Activated naive CD4-positive, alpha-beta T cell treated with anti-CD3 and anti-CD28 coated beads, Interleukin-2, amount 50 U/mL, for 16 hours (primary cell): ENCODE measurements at regions not wholly inside any gene's neighbourhood (a gene's known extent, or its start where the extent isn't known, plus 50 kb on each side); places are given as distances from the start of the nearest gene placed in this dataset.
"Not testable (repeated sequence)": the region's sequence is repeated elsewhere in the genome, so short reads cannot be mapped to it uniquely, and the experiment has no call there.

Experiments
- DNase-seq: peaks from one replicate; pipeline ENCODE4 v3.0.0-alpha.2; 2020

DNA sequence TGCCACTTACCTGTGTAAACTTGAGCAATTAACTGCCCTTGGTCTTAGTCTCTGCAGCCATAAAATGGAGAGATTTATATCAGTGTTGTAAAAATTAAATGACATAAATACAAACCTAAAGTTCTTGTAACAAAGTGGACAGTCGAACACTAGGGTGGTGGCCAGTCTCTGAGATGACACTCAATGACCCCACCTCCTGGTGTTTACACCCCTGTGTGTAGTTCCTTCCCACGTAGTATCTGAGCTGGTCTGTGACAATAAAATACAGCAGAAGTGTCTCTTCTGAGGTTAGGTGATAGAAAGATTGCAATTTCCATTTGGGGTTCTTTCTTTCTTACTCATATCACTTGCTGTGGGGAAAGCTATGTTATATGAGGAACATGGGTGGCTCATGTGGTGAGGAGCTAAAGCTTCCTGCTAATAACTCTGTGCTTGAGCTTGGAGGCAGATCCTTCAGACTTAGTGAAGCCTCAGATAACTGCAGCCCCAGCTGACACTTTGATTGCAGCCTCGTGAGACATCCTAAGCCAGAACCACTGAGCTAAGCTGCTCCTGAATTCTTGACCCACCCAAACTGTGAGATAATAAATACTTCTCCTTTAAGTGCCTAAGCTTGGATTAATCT lies 173.4 kb upstream of the CHD1 start:
- DNase-seq: no peak

DNA sequence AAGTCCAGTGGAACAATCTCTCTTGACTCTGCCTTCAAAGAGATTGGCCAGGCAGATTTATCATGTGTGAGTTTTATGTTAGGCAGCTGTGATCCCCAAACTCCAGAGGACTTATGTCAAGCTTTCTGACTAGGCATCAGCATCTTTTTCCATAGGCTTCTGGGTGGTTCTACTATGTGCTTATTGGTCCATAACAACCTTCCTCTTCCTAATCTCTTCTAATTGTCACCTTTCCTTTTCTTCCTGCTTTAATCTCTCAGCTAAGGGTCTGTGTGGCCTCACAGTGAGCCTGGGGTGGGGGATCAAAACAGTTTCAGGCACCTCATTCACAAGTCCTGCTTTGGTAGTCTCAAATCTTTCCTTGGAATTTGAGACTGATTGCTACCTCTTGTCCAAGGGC lies 170.9 kb upstream of the CHD1 start:
- DNase-seq: no peak

DNA sequence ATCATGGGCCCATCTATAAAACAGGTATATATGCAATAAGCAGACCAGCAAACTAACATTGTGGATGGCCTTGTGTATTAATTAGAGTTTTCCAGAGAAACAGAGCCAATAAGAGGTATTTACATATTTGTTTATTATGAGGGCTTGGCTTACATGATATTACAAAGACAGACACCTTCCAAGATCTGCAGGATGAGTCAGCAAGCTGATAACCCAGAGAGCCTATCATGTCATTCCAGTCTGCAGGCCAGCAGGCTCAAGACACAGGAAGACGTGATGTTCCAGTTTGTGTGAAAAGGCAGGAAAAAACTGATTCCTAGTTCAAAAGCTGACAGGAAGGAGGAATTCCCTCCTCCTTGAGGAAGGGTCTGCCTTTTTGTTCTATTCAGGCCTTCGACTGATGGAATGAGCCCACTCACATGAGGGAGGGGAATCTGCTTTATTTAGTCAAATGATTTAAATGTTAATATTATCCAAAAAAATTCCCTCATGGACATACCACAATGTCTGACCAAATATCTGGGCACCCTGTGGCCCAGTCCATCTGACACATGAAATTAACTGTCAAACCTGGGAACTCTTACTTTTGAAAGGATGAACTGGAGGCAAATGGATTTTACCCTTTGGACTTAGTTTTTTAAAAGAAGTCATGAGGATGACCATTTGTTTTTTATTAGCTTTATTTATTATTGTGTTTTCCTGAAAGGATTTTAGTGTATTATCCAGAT lies 161.2 kb upstream of the CHD1 start:
- DNase-seq: no peak

DNA sequence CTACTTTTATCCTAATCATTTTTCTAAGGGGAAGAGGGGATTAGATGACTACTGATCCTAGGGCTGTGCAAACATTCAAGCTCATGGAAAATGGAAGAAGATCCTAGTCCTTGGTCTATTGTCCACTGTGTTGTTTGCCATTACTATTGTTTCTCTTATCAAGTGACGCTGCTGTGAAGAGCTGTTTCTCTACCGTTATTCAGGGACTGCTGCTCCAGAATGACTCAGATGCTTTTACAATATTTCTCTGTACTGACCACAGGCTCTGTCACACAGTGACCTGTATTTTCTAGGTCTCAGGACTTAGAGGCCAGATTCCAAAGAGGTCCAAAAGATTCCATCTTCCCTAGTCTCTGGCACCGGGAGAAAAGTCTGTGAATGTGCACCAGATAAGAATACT lies 159.5 kb upstream of the CHD1 start:
- DNase-seq: no peak

DNA sequence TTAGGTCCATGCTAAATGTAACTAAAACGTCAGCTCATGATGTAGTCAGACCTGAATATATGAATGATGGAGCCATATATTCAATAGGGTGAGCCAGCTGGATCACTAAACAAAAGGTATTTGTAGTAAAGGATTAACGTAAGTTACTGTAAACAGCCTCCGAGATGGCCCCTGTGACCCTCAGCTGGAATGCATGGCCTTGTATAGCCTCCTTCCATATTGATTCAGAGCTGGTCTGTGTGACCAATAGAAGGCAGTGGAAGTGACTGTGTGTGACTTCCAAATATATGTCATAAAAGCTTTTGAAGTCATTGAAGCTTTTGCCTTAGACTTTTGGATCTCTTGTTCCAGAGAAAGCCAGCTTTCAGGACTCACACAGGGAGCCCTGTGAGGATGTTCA lies 154.4 kb upstream of the CHD1 start:
- no peak for DNase-seq

DNA sequence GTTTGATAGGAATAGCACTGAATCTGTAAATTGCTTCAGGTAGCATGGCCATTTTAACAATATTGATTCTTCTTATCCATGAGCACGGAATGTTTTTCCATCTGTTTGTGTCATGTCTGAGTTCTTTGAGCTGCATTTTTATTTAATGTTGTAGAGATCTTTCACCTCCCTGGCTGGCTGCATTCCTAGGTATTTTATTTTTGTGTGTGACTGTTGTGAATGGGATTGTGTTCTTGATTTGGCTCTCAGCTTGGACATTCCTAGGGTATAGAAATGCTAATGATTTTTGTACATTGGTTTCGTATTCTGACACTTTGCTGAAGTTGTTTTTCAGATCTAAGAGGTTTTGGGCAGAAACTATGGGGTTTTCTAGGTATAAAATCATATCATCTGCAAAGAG lies 152.9 kb upstream of the CHD1 start:
- DNase-seq: no peak

DNA sequence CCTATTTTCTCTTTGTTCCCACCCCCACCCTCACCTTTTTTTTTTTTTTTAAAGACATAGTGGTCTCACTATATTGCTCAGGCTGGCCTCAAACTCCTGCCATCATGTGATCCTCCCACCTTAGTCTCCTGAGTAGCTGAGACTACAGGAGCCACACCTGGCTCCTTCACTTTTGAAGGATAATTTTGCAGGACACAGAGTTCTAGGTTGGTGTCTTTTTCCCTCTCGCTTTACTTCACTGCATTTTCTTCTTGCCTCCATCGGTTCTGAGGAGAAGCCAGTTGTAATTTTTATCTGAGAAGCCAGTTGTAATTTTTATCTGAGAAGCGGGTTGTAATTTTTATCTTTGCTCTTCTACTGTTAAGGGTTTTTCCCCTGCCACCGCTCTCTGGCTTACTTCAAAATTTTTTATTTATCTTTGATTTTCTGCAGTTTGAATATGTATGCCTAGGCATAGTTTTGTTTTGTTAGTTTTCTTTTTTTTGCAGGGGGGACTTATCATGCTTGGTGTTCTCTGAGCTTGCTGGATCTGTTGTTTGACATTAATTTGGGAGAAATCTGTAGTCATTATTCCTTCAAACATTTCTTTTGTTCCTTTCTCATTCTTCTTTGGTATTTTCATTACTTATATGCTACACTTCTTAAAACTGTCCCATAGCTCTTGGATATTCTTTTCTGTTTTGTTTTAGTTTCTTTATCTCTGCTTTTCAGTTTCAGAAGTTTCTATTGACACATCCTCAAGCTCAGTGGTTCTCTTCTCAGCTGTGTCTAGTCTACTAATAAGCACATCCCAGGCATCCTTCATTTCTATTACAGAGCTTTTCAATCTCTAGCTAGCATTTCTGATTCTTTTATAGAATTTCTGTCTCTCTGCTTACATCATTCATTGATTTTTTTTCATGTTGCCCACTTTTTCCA lies 148.2 kb upstream of the CHD1 start:
- DNase-seq: no peak

DNA sequence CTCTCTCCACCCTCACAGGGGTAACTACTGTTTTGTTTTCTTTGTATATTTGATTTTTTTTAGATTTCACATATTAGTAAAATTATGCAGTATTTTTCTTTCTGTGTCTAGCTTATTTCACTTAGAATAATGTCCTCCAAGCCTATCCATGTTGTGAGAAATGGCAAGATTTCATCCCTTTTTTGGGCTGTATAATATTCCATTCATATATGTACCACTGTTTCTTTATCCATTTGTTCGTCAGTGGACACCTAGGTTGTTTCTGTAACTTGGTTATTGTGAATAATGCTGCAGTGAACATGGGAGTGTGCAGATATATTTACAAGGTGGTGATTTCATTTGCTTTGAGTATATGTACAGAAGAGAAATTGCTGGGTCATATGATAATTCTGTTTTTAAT lies 144.0 kb upstream of the CHD1 start:
- no peak for DNase-seq

DNA sequence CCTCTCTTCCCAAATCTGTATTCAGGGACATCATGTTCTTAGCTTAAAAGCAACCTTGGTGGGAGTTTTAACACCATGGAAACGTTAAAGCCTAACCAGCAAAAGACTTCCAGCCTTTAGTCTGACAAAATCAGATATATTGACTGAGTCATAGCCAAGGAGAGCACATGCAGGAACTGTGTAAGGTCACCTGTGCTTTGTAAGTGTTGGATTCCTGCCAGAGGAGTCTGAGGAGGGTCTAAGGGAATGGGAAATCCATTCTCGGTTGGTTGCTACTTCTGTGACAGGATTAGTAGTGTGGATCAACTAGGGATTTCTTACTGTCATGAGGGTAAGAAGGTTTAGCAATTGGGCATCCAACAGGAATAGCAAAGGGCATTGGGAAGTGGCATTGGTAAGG lies 142.0 kb upstream of the CHD1 start:
- DNase-seq: no peak

DNA sequence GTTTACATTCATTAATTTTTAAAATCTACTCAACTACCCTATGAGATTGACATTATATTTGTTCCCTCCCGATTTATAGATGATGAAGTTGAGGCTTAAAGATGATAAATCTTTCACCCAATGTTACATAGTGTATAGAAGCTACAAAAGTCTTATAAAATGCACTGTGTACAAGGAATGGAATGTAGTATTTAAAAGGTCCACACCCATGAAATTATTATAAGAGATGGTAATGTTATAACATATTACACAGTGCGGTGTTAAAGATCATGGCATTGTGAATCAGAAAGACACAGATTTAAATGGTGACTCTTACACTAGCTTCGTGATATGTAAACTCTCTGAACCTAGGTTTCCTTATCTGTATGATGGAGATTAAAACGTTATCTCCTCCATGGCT lies 141.6 kb upstream of the CHD1 start:
- no peak for DNase-seq

DNA sequence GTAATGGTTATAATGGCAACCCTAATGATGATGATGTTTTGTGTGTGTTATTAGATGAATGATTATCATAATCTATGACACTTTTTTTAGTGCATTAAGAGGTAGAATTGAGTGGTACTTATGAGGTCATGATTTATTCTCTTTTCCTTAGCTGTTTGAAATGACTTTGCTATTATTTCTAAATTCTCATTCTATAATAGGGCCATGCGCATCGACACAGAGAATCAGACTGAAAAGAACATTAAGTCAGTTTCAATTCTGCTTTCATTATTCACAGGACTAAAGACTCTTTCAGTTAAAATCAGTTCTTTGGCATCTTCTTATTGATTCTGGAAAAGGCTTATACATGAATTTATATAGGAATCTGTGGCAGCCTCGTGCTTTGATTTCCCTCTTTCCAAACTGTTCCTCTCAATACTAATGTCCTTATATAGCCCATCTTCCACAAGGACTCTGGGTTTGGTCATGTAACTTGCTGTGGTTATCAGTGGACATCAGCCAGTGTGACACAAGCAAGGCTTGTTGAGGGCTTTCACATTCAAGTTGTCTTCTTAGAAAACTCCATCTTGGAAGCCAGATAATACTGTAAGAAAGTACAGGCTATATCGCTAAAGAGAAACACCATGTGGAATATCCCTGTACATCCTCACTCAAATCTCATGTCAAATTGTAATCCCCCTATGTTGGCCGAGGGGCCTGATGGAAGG lies 140.3 kb upstream of the CHD1 start:
- no peak for DNase-seq

DNA sequence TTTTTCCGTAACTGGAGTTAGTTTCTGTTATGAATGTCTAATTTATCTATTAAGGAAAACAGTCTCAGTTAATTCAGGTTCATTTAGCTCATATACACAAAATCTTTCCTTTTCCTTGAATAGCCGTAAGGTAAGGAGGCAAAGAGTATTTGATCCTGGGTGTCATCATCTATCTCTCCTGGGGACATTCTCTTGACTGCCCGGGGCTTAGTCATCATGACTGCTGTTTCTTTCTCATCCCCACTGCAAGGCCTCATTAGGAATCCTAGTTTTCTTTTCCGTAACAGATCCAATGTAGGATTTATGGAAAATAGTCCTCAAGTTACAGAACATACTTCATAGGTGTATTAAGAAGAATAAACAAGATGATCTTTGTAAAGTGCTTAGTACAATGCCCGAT lies 134.9 kb upstream of the CHD1 start:
- DNase-seq: no peak

DNA sequence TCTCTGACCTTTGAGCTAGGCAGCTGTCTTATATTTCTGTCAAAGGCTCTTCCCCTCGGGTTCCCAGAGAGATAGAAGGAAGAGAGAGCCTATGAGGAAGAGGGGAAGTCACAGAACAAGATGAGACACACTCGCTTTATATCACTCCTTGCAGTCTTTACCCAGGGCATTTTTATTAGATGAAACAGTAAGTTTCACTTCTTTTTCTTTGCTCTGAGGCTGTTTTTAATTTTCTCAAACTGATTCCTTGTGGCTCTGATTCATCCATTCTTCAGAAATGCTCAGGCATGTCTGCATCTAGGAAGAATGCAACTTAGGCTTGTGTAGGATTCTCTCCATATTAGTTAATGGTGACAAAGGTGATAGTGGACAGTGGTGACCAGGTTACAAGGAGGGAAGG lies 132.9 kb upstream of the CHD1 start:
- no peak for DNase-seq

DNA sequence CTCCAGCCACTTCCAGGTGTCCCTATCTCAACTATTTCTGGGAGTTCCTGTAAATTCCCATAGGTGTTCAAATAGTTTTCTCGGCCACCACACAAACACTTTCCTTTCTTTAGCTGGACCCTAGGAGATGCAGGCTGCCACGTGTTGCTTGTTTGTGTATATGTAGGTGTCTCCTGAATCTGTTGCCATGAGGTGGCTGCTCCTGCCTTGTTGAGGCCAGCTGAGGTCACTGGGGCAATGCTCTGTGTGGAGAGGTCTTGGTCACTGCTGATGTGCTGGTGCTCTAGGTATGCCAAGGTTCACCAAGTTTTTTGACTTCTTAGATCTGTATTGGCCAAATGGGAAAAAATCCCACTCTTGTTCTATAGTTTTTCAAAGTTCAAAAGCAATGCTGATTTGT lies 132.5 kb upstream of the CHD1 start:
- DNase-seq: no peak

DNA sequence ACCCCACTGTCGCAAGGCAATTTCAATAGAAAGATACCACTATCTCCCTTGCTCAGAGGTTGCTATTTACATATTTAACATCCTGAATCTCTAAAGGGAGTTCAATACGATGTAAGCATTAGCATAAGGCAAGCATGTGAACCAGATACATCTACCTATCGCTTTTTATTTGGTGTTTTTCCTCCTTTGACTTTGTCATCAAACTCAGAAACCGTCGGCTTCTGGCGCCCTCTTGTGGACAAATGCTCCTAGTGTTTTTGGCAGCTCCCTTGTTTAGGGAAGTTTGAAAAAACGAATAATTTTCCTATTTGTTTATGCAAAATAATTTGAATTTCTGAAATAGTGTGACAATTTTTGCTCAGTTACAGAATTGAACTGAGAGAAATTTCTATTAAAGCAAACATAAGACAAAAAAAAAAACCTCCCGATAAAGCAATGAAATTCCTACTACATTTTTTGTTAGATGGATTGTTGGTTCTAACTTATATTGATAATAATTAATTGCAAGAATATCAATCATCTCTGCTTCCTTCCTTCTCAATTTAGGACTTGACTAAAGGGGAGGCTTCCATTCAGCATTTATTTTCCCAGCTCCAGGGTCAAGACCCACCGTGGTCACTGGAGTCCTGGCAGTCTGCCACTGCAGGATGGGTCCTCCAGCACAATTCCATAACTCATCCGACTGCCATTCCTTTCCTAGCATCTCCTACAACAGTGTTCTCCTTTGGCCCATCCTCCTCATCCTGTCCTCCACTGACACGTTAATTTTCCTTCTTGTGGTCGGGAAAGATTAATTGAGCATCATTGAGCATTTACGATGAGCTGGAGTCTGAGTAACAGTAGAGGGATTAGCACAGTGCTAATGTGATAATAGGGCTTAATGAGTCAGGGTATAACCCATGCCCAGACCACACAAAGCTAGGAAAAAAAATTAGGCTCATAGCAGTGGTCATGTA lies 131.8 kb upstream of the CHD1 start:
- peak; percentile 83 for DNase-seq

DNA sequence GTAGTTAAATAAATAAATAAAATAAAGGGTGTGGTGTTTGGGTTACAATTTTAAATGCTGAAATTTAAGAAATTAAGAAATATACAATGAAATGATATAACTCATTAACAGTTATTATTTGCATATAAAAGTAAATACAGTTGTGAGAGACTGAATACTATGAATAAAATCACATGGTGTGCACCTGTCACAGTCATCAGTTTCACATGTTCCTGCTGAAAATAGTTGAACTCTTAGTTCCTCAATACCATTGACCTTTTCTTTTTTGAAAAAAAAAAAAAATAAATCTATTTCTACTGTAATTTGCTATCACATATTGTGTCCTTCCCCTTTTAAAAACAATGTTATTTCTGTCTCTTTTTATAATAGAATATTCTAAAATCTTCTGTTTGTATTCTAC lies 130.9 kb upstream of the CHD1 start:
- no peak for DNase-seq

DNA sequence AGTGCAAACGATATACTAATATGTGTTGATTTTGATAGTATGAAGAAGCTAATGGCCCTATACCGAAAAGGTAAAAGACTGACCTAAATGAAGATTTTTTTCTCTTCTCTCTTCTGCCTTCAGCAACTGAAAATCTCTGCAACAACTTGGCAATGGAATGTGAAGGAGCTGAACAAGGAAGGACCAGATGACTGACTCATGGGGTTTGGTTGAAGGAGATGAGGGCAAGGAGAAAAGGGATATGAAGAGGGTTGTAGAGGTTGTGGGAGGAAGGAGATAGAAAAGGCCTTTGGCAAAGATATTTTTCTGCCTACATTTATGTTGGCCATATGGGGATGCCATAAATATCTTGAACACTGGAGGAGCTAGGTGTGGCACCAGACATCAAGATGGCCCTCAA lies 129.7 kb upstream of the CHD1 start:
- DNase-seq: no peak

DNA sequence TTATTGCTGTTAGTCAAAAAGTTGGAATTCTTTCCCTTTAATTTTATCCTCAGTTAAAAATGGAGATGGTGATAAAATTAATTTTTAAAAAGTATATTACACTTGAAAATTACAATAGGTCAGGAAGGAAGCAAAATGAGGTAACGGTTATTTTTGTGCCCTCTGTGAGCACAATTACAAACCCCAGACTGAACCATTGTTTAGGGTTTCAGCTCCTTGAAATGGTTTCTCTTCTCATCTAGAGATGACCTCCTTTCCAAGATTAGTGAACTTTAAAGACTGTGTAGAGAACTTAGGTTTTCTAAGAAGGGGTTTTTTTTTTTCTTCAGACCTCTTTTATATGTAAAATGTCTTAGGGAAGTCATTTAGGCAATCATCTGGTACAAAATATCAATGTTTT lies 126.2 kb upstream of the CHD1 start:
- DNase-seq: no peak

DNA sequence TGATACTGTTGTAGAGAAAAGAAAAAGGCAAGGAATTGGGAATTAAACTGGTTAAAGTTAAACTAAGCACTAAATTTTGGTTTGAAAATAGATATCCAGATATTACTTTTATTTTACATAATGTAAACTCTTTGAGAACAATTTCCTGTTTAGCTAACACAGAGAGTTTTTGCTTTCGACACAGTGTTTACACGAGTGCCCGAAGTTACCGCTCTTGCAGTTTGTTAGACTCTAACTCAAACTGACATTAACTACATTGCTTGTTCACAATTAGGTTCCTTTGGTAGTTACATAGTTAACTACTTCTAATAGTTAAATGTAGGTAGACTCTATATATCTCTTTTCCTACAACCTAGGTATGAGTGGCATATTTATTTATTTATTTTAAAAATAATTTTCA lies 117.1 kb upstream of the CHD1 start:
- no peak for DNase-seq

DNA sequence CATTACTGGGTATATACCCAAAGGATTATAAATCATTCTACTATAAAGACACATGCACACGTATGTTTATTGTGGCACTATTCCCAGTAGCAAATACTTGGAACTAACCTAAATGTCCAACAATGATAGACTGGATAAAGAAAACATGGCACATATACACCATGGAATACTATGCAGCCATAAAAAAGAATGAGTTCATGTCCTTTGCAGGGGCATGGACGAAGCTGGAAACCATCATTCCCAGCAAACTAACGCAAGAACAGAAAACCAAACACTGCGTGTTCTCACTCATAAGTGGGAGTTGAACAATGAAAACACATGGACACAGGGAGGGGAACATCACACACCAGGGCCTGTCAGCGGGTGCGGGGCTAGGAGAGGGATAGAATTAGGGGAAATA lies 114.5 kb upstream of the CHD1 start:
- DNase-seq: not testable (repeated sequence)

DNA sequence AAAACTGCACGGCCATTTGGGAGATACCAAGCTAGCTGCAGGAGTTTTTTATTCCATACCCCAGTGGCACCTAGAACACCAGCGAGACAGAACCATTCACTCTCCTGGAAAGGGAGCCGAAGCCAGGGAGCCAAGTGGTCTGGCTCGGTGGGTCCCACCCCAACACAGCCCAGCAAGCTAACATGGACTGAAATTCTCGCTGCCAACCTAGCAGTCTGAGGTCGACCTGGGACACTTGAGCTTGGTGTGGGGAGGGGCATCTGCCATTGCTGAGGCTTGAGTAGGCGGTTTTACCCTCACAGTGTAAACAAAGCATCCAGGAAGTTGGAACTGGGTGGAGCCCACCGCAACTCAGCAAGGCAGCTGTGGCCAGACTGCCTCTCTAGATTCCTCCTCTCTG lies 108.9 kb upstream of the CHD1 start:
- DNase-seq: no peak

DNA sequence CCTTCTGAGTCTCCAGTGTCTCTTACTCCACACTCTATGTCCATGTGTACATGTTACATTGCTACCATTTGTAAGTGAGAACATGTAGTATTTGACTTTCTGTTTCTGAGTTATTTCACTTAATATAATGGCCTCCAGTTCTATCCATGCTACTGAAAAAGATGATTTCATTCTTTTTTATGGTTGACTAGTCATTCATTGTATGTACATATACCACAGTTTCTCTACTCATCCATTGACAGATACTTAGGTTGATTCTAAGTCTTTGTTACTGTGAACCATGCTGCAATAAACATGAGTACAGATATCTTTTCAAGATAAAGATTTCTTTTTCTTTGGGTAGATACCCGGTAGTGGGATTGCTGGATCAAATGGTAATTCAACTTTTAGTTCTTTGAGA lies 107.1 kb upstream of the CHD1 start:
- no peak for DNase-seq
